ENCODE measurements at regions not wholly inside any gene's neighbourhood (a gene's known extent, or its start where the extent isn't known, plus 50 kb on each side); places are given as distances from the start of the nearest gene placed in this dataset.

GRCh38 chr13:82412749-82413148 lies 1469.5 kb downstream of the SLITRK1 start:
- H3K4me2 ChIP-seq (ENCODE audit: low read depth, low read length) = no peak overlapping the region
- dilution Hi-C loops (cut with HindIII; ENCODE audit: low sequenced_read_pairs, unreplicated experiment) (no loop called here), in situ Hi-C loops (cut with MboI; ENCODE audit: low sequenced_read_pairs) (no loop called here), intact Hi-C loops (cut with micrococcal nuclease) (no loop called here)
- ChIA-PET CTCF (no interaction called here), POLR2A (ENCODE audit: unreplicated experiment) (no interaction called here)
- H3K56ac ChIP-seq (ENCODE audit: extremely low read depth, insufficient read depth, low read length) = no peak overlapping the region
- H3K9ac ChIP-seq (ENCODE audit: low read depth, low read length) = no peak overlapping the region
- H3K36me3 ChIP-seq (ENCODE audit: control insufficient read depth, insufficient read depth, low read length) = no peaks in the 10 kb centered on the region
- 0 out of 2 replicates have a peak, but pooled peaks cover 2% of the 10 kb centered on the region for H3K9me3 ChIP-seq (ENCODE audit: control insufficient read depth, insufficient read depth, low read length)
- no TSS peak for BruUV-seq (replicated peaks)
- no peak overlapping the region for H2AK5ac ChIP-seq (ENCODE audit: low read depth, low read length)
- H2AK9ac ChIP-seq (replicated peaks; ENCODE audit: low read depth, low read length, poor library complexity) = no peak overlapping the region
- H3K23ac ChIP-seq (ENCODE audit: low read depth, low read length) = no peak overlapping the region
- ATAC-seq (ENCODE audit: low read depth) = no peak
- no peaks in the 10 kb centered on the region for H3K27me3 ChIP-seq (ENCODE audit: control insufficient read depth, insufficient read depth, low read length)
- H2BK120ac ChIP-seq (ENCODE audit: low read depth, low read length) = no peak overlapping the region
- no peak overlapping the region for H4K8ac ChIP-seq (ENCODE audit: low read depth in 2 of 2, low read length in 2 of 2)
- no peak overlapping the region for H2AFZ ChIP-seq (replicated peaks; ENCODE audit: low read length, poor library complexity)
- no peak for TF ChIP-seq USF2 (IDR thresholded peaks at IDR 0.05; ENCODE audit: low read depth, low read length)
- TF ChIP-seq RCOR1 (IDR thresholded peaks at IDR 0.05; ENCODE audit: insufficient replicate concordance, low read length) = no peak
- no peak for TF ChIP-seq CEBPB (IDR thresholded peaks at IDR 0.05; ENCODE audit: low read depth, low read length)
- no peak for TF ChIP-seq SMC3 (IDR thresholded peaks at IDR 0.05; ENCODE audit: low read depth, low read length)
- no peak for TF ChIP-seq RAD21 (IDR thresholded peaks at IDR 0.05; ENCODE audit: low read length)
- TF ChIP-seq MAZ (IDR thresholded peaks at IDR 0.05; ENCODE audit: borderline replicate concordance, low read depth, low read length) = no peak
- TF ChIP-seq RFX5 (IDR thresholded peaks at IDR 0.05; ENCODE audit: low read depth, low read length) = no peak
- TF ChIP-seq BHLHE40 (IDR thresholded peaks at IDR 0.05; ENCODE audit: low read depth, low read length) = no peak
- no peak for TF ChIP-seq CHD1 (IDR thresholded peaks at IDR 0.05; ENCODE audit: low read depth, low read length)
- no peak for TF ChIP-seq ELK1 (IDR thresholded peaks at IDR 0.05; ENCODE audit: borderline replicate concordance, low read depth, low read length)
- no peak for TF ChIP-seq CTCF (conservative IDR thresholded peaks at IDR 0.05; ENCODE audit: low read depth, low read length)
- TF ChIP-seq FOS (IDR thresholded peaks at IDR 0.05; ENCODE audit: low read depth, low read length) = no peak
- TF ChIP-seq MAFK (IDR thresholded peaks at IDR 0.05; ENCODE audit: low read depth, low read length) = no peak
- no peak overlapping the region for H3K18ac ChIP-seq (ENCODE audit: low read depth, low read length)
- H3K79me1 ChIP-seq (ENCODE audit: low read depth in 1 of 2, low read length in 2 of 2) = no peaks in the 10 kb centered on the region
- no peaks in the 10 kb centered on the region for H3K4me1 ChIP-seq (ENCODE audit: control insufficient read depth, insufficient read depth, low read length)
- H4K91ac ChIP-seq (ENCODE audit: insufficient read depth, low read depth, low read length) = no peak overlapping the region
- H2BK5ac ChIP-seq (ENCODE audit: low read depth, low read length, poor library complexity, severe bottlenecking) = no peak overlapping the region
- no peak for DNase-seq
- no peak overlapping the region for H3K27ac ChIP-seq (ENCODE audit: insufficient read depth, low read length)
- no peak overlapping the region for H3K4me3 ChIP-seq (ENCODE audit: insufficient read depth, low read depth, low read length)
- no peak overlapping the region for H3K14ac ChIP-seq (replicated peaks; ENCODE audit: low read depth, low read length)
- H4K20me1 ChIP-seq (ENCODE audit: insufficient read depth, low read length) = no peaks in the 10 kb centered on the region
- H2BK15ac ChIP-seq (ENCODE audit: low read depth, low read length) = no peak overlapping the region
- H4K5ac ChIP-seq (ENCODE audit: low read depth, low read length) = no peak overlapping the region
- H2BK20ac ChIP-seq (ENCODE audit: low read depth, low read length) = no peak overlapping the region
- H3K4ac ChIP-seq (ENCODE audit: low read depth, low read length) = no peak overlapping the region
- WGBS, 2 experiments (ENCODE audit: extremely low coverage in 2 of 2, insufficient read length in 1 of 2) = no CpG with 5 or more reads among the region's 5 CpGs
- no peaks in the 10 kb centered on the region for H3K9me1 ChIP-seq (ENCODE audit: insufficient read depth, low read length)

All from IMR-90 (cell line).